HFF-Myc (cell line): ENCODE measurements at regions not wholly inside any gene's neighbourhood (a gene's known extent, or its start where the extent isn't known, plus 50 kb on each side); places are given as distances from the start of the nearest gene placed in this dataset.

Experiments used
- DNase-seq: peaks from one replicate; pipeline ENCODE4 v3.0.0-alpha.2; 2011; ENCODE audit warnings: low read depth; ENCODE audit errors: extremely low read depth
- H3K4me3 ChIP-seq: replicated peaks from 2 replicates; pipeline ENCODE4 v1.5.1; 2011; ENCODE audit warnings: low read depth, mild to moderate bottlenecking, control low read depth, low read length
- TF ChIP-seq, protein P1 (sequence below): IDR thresholded peaks from 2 replicates; pipeline ENCODE4 v1.5.1; 2012; ENCODE audit warnings: mild to moderate bottlenecking, low read depth, low read length, control low read depth; ENCODE audit errors: missing control alignments

- TF ChIP-seq, protein P1, sequence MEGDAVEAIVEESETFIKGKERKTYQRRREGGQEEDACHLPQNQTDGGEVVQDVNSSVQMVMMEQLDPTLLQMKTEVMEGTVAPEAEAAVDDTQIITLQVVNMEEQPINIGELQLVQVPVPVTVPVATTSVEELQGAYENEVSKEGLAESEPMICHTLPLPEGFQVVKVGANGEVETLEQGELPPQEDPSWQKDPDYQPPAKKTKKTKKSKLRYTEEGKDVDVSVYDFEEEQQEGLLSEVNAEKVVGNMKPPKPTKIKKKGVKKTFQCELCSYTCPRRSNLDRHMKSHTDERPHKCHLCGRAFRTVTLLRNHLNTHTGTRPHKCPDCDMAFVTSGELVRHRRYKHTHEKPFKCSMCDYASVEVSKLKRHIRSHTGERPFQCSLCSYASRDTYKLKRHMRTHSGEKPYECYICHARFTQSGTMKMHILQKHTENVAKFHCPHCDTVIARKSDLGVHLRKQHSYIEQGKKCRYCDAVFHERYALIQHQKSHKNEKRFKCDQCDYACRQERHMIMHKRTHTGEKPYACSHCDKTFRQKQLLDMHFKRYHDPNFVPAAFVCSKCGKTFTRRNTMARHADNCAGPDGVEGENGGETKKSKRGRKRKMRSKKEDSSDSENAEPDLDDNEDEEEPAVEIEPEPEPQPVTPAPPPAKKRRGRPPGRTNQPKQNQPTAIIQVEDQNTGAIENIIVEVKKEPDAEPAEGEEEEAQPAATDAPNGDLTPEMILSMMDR = no peak
- DNase-seq = no peak
- H3K4me3 ChIP-seq = no peak overlapping the region
These were observed 304.3 kb downstream of the HDGFL1 start for GRCh38 chr6:22873513-22874136.

GRCh38 chr6:22875845-22876244, 306.5 kb downstream of the HDGFL1 start:
- TF ChIP-seq, protein P1 = no peak
- no peak for DNase-seq
- H3K4me3 ChIP-seq = no peak overlapping the region

DNA sequence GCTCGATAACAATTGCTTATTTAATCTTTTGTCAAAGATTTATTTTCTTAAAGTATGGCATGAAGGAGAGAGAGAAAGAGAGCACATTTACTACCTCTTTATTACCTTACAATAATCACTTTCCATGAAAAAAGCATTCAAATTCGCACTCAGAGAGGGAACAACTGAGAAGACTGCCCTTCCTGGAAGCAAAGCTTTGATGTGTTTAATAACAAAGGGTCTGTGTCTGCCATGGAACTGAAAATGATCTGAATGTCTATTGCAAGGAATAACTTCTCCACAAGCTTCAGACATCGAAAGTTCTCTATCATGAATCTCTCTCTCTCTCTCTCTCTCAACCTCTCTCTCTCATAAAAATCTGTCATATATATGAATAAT, 308.9 kb downstream of the HDGFL1 start:
- TF ChIP-seq, protein P1 = no peak
- no peak overlapping the region for H3K4me3 ChIP-seq
- no peak for DNase-seq

GRCh38 chr6:22878706-22879105, 309.3 kb downstream of the HDGFL1 start:
- TF ChIP-seq, protein P1 = no peak
- H3K4me3 ChIP-seq = no peak overlapping the region
- no peak for DNase-seq

DNA sequence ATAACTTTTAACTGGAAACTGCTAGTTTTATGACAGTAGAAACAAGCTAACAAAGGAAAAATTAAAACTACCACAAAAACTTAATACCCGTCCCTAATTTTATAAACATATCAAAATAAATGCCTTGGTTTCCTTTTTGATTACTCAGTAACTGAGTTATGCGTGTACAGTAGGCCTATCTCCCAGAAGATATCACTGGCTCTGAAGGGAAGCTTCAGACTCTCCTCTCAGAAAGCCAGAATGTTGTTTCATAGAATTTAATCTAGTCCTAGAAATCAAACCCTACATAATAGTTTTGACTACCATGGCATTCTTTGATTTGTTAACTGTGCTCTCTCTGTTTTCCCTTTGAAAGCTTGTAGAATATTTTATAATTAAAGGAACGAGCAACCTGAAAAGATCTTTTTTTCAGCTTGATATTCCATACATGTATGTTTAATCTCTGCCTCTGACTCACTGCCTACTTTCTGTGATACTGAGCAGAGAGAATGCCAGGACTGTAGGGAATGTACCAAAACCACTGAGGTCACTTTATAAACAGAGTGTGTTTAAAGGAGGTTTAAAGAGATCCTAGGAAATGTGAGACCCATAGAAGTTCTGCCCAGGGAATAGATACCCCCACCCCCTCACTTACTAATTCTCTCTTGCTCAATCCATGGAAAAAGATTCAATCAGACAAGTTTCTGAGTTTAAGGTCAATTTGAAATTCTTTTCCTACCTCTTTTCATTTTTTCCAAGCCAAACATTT, 311.5 kb downstream of the HDGFL1 start:
- DNase-seq = peak; percentile 75
- TF ChIP-seq, protein P1 = no peak
- no peak overlapping the region for H3K4me3 ChIP-seq

DNA sequence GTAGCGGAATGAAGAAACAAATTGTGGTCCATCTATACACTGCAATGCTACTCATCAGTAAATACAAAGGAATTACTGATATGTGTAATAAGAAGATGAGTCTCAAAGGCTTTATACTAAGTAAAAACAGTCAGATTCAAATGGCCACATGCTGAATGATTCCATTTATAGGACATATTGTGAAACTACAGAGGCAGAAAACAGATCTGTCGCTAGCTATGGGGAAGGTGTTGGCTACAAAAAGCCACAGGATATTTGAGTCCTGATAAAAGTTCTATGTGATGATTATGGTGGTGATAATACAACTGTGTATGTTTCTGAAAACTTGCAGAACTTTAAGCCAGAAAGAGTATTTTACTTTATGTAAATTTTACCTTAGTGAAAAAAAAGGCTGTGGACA, 313.2 kb downstream of the HDGFL1 start:
- no peak for DNase-seq
- H3K4me3 ChIP-seq = no peak overlapping the region
- TF ChIP-seq, protein P1 = no peak
